ENCODE measurements at regions not wholly inside any gene's neighbourhood (a gene's known extent, or its start where the extent isn't known, plus 50 kb on each side); places are given as distances from the start of the nearest gene placed in this dataset.
A peak's percentile ranks its signal among the peaks of the same experiment; 100 is the strongest.
"Not testable (repeated sequence)": the region's sequence is repeated elsewhere in the genome, so short reads cannot be mapped to it uniquely, and the experiment has no call there.

DNA sequence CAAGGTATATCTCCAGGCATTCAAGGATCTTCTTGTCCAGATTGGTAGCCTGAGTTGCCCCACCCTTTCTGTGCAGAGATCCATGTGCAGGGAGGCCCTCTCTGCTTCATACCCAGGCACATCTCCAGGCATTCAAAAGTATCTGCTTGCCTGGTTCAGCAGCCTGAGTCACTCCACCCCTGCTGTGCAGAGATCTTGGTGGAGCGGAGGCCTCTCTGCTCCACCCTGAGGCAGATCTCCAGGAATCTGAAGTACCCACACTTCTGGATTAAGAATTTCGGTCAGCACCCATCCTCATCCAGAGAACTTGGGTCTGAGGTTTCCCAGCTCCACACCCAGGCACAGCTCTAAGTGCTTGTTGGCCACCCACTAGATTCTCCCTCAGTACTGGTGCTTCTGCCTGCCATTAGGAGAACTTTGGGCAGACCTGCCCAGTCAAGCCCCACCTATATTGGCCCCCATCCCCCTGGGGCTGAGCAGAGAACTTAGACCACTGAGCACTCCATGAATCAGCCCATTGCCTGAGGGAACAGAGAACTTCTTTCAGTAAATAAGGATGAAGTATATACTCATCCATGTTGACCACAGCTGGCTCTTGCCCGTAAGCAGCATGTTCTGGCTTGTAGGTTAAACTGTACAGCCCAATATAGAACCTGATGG is 199.5 kb upstream of the ZCCHC13 start:
- no peak for TF ChIP-seq MYC (IDR thresholded peaks at IDR 0.05; ENCODE audit: borderline replicate concordance, low read length)
- TF ChIP-seq, protein P1, sequence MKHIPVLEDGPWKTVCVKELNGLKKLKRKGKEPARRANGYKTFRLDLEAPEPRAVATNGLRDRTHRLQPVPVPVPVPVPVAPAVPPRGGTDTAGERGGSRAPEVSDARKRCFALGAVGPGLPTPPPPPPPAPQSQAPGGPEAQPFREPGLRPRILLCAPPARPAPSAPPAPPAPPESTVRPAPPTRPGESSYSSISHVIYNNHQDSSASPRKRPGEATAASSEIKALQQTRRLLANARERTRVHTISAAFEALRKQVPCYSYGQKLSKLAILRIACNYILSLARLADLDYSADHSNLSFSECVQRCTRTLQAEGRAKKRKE (CRISPR knock-in tag; IDR thresholded peaks at IDR 0.05; ENCODE audit: low read depth) = no peak
- no peak for TF ChIP-seq RAD21 (conservative IDR thresholded peaks at IDR 0.05 in 1 of 2, IDR thresholded peaks at IDR 0.05 in 1 of 2)
- TF ChIP-seq TP53 (CRISPR knock-in tag; IDR thresholded peaks at IDR 0.05) = no peak
- no peak for TF ChIP-seq BHLHE40 (IDR thresholded peaks at IDR 0.05; ENCODE audit: low read depth, low read length)
- no peak for TF ChIP-seq RNF2 (IDR thresholded peaks at IDR 0.05; ENCODE audit: borderline replicate concordance, low read depth)
- TF ChIP-seq RARB (CRISPR knock-in tag; IDR thresholded peaks at IDR 0.05) = no peak
- no peak for TF ChIP-seq CBX2 (IDR thresholded peaks at IDR 0.05; ENCODE audit: borderline replicate concordance, low read depth)
- no peak for TF ChIP-seq REST (IDR thresholded peaks at IDR 0.05)
- TF ChIP-seq, protein P2, sequence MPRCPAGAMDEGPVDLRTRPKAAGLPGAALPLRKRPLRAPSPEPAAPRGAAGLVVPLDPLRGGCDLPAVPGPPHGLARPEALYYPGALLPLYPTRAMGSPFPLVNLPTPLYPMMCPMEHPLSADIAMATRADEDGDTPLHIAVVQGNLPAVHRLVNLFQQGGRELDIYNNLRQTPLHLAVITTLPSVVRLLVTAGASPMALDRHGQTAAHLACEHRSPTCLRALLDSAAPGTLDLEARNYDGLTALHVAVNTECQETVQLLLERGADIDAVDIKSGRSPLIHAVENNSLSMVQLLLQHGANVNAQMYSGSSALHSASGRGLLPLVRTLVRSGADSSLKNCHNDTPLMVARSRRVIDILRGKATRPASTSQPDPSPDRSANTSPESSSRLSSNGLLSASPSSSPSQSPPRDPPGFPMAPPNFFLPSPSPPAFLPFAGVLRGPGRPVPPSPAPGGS (IDR thresholded peaks at IDR 0.05) = no peak
- POLR2A ChIA-PET = no interaction called here
- CTCF ChIA-PET = no interaction called here
- H3K27ac ChIP-seq = no peak overlapping the region
- H3K9me3 ChIP-seq = peaks cover 3% of the 10 kb centered on the region; the same call in 1 of the 3 replicates
- WGBS (ENCODE audit: missing lambda C conversion rate) = 67% methylated on average over 3 of the region's 3 CpGs
- FAIRE-seq = no peak
- H3K4me2 ChIP-seq = no peak overlapping the region
- H3K4me3 ChIP-seq = no peak overlapping the region
- no peak for DNase-seq (ENCODE audit: low read depth in 1 of 2, low spot score in 1 of 2)
- H3K4me1 ChIP-seq = no peaks in the 10 kb centered on the region
- ATAC-seq = no peak

DNA sequence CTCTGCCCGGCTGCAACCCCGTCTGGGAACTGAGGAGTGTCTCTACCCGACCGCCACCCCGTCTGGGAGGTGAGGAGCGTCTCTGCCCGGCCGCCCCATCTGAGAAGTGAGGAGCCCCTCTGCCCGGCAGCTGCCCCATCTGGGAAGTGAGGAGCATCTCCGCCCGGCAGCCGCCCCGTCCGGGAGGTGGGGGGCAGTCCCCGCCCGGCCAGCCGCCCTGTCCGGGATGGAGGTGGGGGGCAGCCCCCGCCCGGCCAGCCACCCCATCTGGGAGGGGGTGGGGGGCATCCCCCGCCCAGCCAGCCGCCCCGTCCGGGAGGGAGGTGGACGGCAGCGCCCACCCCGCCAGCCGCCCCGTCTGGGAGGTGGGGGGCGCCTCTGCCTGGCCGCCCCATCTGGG is 205.6 kb upstream of the ZCCHC13 start:
- FAIRE-seq; H3K4me2 ChIP-seq; DNase-seq (ENCODE audit: low read depth in 1 of 2, low spot score in 1 of 2); CTCF ChIA-PET; H3K4me1 ChIP-seq; H3K27ac ChIP-seq; H3K4me3 ChIP-seq; ATAC-seq; H3K9me3 ChIP-seq; POLR2A ChIA-PET: not testable (repeated sequence)
- no CpG with 5 or more reads among the region's 31 CpGs for WGBS (ENCODE audit: missing lambda C conversion rate)

GRCh38 chrX:74090049-74090448 is 213.9 kb upstream of the ZCCHC13 start:
- Histone ChIP-seq H3K9me3 (0 out of 3 replicates have a peak, but pooled peaks cover 9% of the 10 kb centered on the region), H3K4me1 (no peaks in the 10 kb centered on the region), H3K4me3 (no peak overlapping the region), H3K27ac (no peak overlapping the region), H3K4me2 (no peak overlapping the region)
- FAIRE-seq (no peak), DNase-seq (ENCODE audit: low read depth in 1 of 2, low spot score in 1 of 2) (no peak), ATAC-seq (no peak)
- CTCF ChIA-PET = no interaction called here
- POLR2A ChIA-PET = no interaction called here
- WGBS (ENCODE audit: missing lambda C conversion rate) = 34% methylated on average over 3 of the region's 3 CpGs
- TF ChIP-seq ZFP36 (IDR thresholded peaks at IDR 0.05; ENCODE audit: borderline replicate concordance, partially characterized antibody) = peak; percentile 73
- TF ChIP-seq GATA3 (IDR thresholded peaks at IDR 0.05; ENCODE audit: borderline replicate concordance) = no peak
- TF ChIP-seq, protein P3, sequence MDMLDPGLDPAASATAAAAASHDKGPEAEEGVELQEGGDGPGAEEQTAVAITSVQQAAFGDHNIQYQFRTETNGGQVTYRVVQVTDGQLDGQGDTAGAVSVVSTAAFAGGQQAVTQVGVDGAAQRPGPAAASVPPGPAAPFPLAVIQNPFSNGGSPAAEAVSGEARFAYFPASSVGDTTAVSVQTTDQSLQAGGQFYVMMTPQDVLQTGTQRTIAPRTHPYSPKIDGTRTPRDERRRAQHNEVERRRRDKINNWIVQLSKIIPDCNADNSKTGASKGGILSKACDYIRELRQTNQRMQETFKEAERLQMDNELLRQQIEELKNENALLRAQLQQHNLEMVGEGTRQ (IDR thresholded peaks at IDR 0.05) = no peak

All from A549 (cell line).